Smooth muscle cell (in vitro differentiated cells): ENCODE measurements at regions not wholly inside any gene's neighbourhood (a gene's known extent, or its start where the extent isn't known, plus 50 kb on each side); places are given as distances from the start of the nearest gene placed in this dataset.

ENCODE experiments used
- DNase-seq: peaks from one replicate; lab custom pipeline; 2025; ENCODE audit not compliant: unreplicated experiment; lab: John Stamatoyannopoulos, UW
- H2AFZ ChIP-seq: fragments of 200-600 bp; sonication (generic); 2 replicates; pipeline ENCODE4 v1.6.0; 2016; ENCODE audit warnings: antibody characterized with exemption, low read depth, mild to moderate bottlenecking
- H3F3A ChIP-seq: fragments of 200-600 bp; sonication (generic); 2 replicates; pipeline ENCODE4 v1.6.0; 2017; ENCODE audit warnings: antibody characterized with exemption, low read depth
- H3K27ac ChIP-seq: fragments of 200-600 bp; sonication (generic); 2 replicates; pipeline ENCODE4 v1.5.1; 2016; ENCODE audit warnings: low read depth, mild to moderate bottlenecking
- H3K27me3 ChIP-seq: fragments of 200-600 bp; sonication (generic); 2 replicates; pipeline ENCODE4 v1.6.1; 2016; ENCODE audit warnings: low read depth, mild to moderate bottlenecking
- H3K36me3 ChIP-seq: fragments of 200-600 bp; sonication (generic); 2 replicates; pipeline ENCODE4 v1.5.1; 2016; ENCODE audit warnings: low read depth
- H3K4me1 ChIP-seq: fragments of 200-600 bp; sonication (generic); 2 replicates; pipeline ENCODE4 v1.5.1; 2016; ENCODE audit warnings: low read depth
- H3K4me2 ChIP-seq: fragments of 200-600 bp; sonication (generic); 2 replicates; pipeline ENCODE4 v1.6.0; 2016; ENCODE audit warnings: mild to moderate bottlenecking
- H3K4me3 ChIP-seq: fragments of 200-600 bp; sonication (generic); 2 replicates; pipeline ENCODE4 v1.5.1; 2016; ENCODE audit warnings: mild to moderate bottlenecking
- H3K79me2 ChIP-seq: fragments of 200-600 bp; sonication (generic); 2 replicates; pipeline ENCODE4 v1.6.0; 2016; ENCODE audit warnings: low read depth, mild to moderate bottlenecking
- H3K9ac ChIP-seq: fragments of 200-600 bp; sonication (generic); 2 replicates; pipeline ENCODE4 v1.6.0; 2016; ENCODE audit warnings: low read depth
- H3K9me3 ChIP-seq: fragments of 200-600 bp; sonication (generic); replicated peaks from 2 replicates; pipeline ENCODE4 v1.5.1; 2016; ENCODE audit warnings: low read depth
- H4K20me1 ChIP-seq: fragments of 200-600 bp; sonication (generic); 2 replicates; pipeline ENCODE4 v1.6.0; 2016; ENCODE audit warnings: low read depth
- CTCF ChIP-seq: fragments of 200-600 bp; sonication (generic); IDR thresholded peaks from 2 replicates; pipeline ENCODE4 v1.5.1; 2017; ENCODE audit warnings: borderline replicate concordance, mild to moderate bottlenecking, antibody characterized with exemption; ENCODE audit not compliant: insufficient read depth, poor library complexity, severe bottlenecking
- WGBS: methylation state at CpG from one replicate; pipeline ENCODE4 v1.1.7; 2016; ENCODE audit warnings: low lambda C conversion rate; 5-methylcytosine and 5-hydroxymethylcytosine counted together

GRCh38 chr4:177087499-177087898 lies 222.2 kb upstream of the NEIL3 start:
- TF ChIP-seq CTCF = no peak
- WGBS = 84% methylated on average over 2 of the region's 2 CpGs

GRCh38 chr4:177091515-177091914 lies 218.2 kb upstream of the NEIL3 start:
- TF ChIP-seq CTCF = no peak
- H3F3A ChIP-seq = no peaks in the 10 kb centered on the region
- no peak overlapping the region for H3K4me3 ChIP-seq
- no peak overlapping the region for H2AFZ ChIP-seq
- H3K79me2 ChIP-seq = no peaks in the 10 kb centered on the region
- no peaks in the 10 kb centered on the region for H3K9me3 ChIP-seq
- H3K4me2 ChIP-seq = no peak overlapping the region
- H4K20me1 ChIP-seq = no peaks in the 10 kb centered on the region
- peaks cover 10% of the 10 kb centered on the region for H3K27me3 ChIP-seq
- no peaks in the 10 kb centered on the region for H3K36me3 ChIP-seq
- no peak overlapping the region for H3K27ac ChIP-seq
- H3K4me1 ChIP-seq = no peaks in the 10 kb centered on the region
- no peak overlapping the region for H3K9ac ChIP-seq
- no peak for DNase-seq

More at GRCh38 chr4:177087499-177087898, 222.2 kb upstream of the NEIL3 start:
- peaks cover 11% of the 10 kb centered on the region for H3K27me3 ChIP-seq
- H3K9ac ChIP-seq = no peak overlapping the region
- H4K20me1 ChIP-seq = no peaks in the 10 kb centered on the region
- no peak overlapping the region for H3K4me3 ChIP-seq
- no peaks in the 10 kb centered on the region for H3K9me3 ChIP-seq
- no peaks in the 10 kb centered on the region for H3F3A ChIP-seq
- no peak overlapping the region for H3K27ac ChIP-seq
- no peak overlapping the region for H3K4me2 ChIP-seq
- H3K4me1 ChIP-seq = no peaks in the 10 kb centered on the region
- no peaks in the 10 kb centered on the region for H3K79me2 ChIP-seq
- no peaks in the 10 kb centered on the region for H3K36me3 ChIP-seq
- no peak for DNase-seq
- H2AFZ ChIP-seq = no peak overlapping the region

- no peak for DNase-seq
- H3K79me2 ChIP-seq = no peaks in the 10 kb centered on the region
- H3K4me2 ChIP-seq = no peak overlapping the region
- H3K36me3 ChIP-seq = no peaks in the 10 kb centered on the region
- H3F3A ChIP-seq = no peaks in the 10 kb centered on the region
- H3K9me3 ChIP-seq = no peaks in the 10 kb centered on the region
- H3K4me3 ChIP-seq = no peak overlapping the region
- no peak for TF ChIP-seq CTCF
- H4K20me1 ChIP-seq = no peaks in the 10 kb centered on the region
- no peaks in the 10 kb centered on the region for H3K4me1 ChIP-seq
- no peak overlapping the region for H3K9ac ChIP-seq
- H3K27ac ChIP-seq = no peak overlapping the region
- WGBS = 97% methylated on average over 2 of the region's 2 CpGs
- peaks cover 6% of the 10 kb centered on the region for H3K27me3 ChIP-seq
- no peak overlapping the region for H2AFZ ChIP-seq
These were observed 216.9 kb upstream of the NEIL3 start for GRCh38 chr4:177092807-177093206.

GRCh38 chr4:177093964-177094363 lies 215.7 kb upstream of the NEIL3 start:
- no peak for DNase-seq
- H2AFZ ChIP-seq = peak overlapping the region; percentile 34
- no peaks in the 10 kb centered on the region for H3K36me3 ChIP-seq
- H3K4me3 ChIP-seq = no peak overlapping the region
- no peaks in the 10 kb centered on the region for H3K79me2 ChIP-seq
- H4K20me1 ChIP-seq = no peaks in the 10 kb centered on the region
- no peak overlapping the region for H3K27ac ChIP-seq
- no peak for TF ChIP-seq CTCF
- no peaks in the 10 kb centered on the region for H3K9me3 ChIP-seq
- WGBS = 91% methylated on average over 1 of the region's 1 CpG
- no peaks in the 10 kb centered on the region for H3K4me1 ChIP-seq
- no peaks in the 10 kb centered on the region for H3F3A ChIP-seq
- H3K4me2 ChIP-seq = no peak overlapping the region
- H3K27me3 ChIP-seq = peaks cover 3% of the 10 kb centered on the region
- no peak overlapping the region for H3K9ac ChIP-seq
